Sigmoid colon (tissue), 6 donors: ENCODE measurements at regions not wholly inside any gene's neighbourhood (a gene's known extent, or its start where the extent isn't known, plus 50 kb on each side); places are given as distances from the start of the nearest gene placed in this dataset.
"Not testable (repeated sequence)": the region's sequence is repeated elsewhere in the genome, so short reads cannot be mapped to it uniquely, and the experiment has no call there.

Source experiments
- DNase-seq: peaks from one replicate; pipeline ENCODE4 v3.0.0-alpha.2; 2019
- H3K27ac ChIP-seq, 4 donors: fragments of 200-600 bp; sonication (generic); one replicate each; pipeline ENCODE4 v1.5.1; 2016 to 2019; ENCODE audit warnings: mild to moderate bottlenecking in 1 of 4
- H3K27me3 ChIP-seq, 3 donors: fragments of 200-600 bp; sonication (generic); one replicate each; pipeline ENCODE4 v1.5.1; 2019; ENCODE audit warnings: mild to moderate bottlenecking in 1 of 3
- H3K36me3 ChIP-seq, 4 donors: fragments of 200-600 bp; sonication (generic); one replicate each; pipeline ENCODE4 v1.5.1; 2016 to 2019
- H3K4me1 ChIP-seq, 4 donors: fragments of 200-600 bp; sonication (generic); one replicate each; pipeline ENCODE4 v1.5.1; 2017 to 2019
- H3K4me3 ChIP-seq, 4 donors: fragments of 200-600 bp; sonication (generic); one replicate each; pipeline ENCODE4 v1.5.1; 2017 to 2019; ENCODE audit warnings: mild to moderate bottlenecking in 2 of 4, moderate library complexity in 1 of 4
- H3K9me3 ChIP-seq, 4 donors: fragments of 200-600 bp in 3 of 4; sonication (generic) in 3 of 4; one replicate each; pipeline versions ENCODE4 v1.5.1 to v1.6.1; 2013 to 2019
- CTCF ChIP-seq, 4 experiments: fragments of 450-650 bp in 3 of 4; fragments of 200-600 bp in 1 of 4; IDR thresholded peaks; one replicate each; pipeline ENCODE4 v1.5.1; 2016 to 2019; ENCODE audit warnings: antibody characterized with exemption in 4 of 4, mild to moderate bottlenecking in 3 of 4, moderate library complexity in 2 of 4
- EP300 ChIP-seq, 4 donors: sonication (generic); formaldehyde crosslinking; IDR thresholded peaks; one replicate each; pipeline ENCODE4 v1.6.1; 2017; ENCODE audit warnings: antibody characterized with exemption in 4 of 4
- POLR2A ChIP-seq, 2 donors: fragments of 450-650 bp; IDR thresholded peaks; one replicate each; pipeline ENCODE4 v1.6.1; 2016; ENCODE audit warnings: antibody characterized with exemption in 2 of 2, mild to moderate bottlenecking in 2 of 2, moderate library complexity in 2 of 2
- POLR2AphosphoS5 ChIP-seq, 4 donors: sonication (generic); formaldehyde crosslinking; IDR thresholded peaks; one replicate each; pipeline ENCODE4 v1.6.1; 2017; ENCODE audit warnings: antibody characterized with exemption in 4 of 4
- WGBS, 2 donors: extraction: QIAGEN DNeasy Blood & Tissue Kit; methylation state at CpG; one replicate each; pipeline ENCODE4 v1.1.7; 2013; 5-methylcytosine and 5-hydroxymethylcytosine counted together
- intact Hi-C: fragments of 100-400 bp; cut with DNase I; formaldehyde crosslinking; loops from one replicate; pipeline ENCODE4 v1.15.1; 2023
- donor health status: healthy with polysubstance abuse.
- donor health status: healthy.

- Histone ChIP-seq H3K36me3 (no peaks in the 10 kb centered on the region), H3K4me1 (no peaks in the 10 kb centered on the region), H3K27ac (no peak overlapping the region), H3K9me3 (no peaks in the 10 kb centered on the region), H3K4me3 (no peak overlapping the region), H3K27me3 (no peaks in the 10 kb centered on the region)
- DNase-seq: no peak
- TF ChIP-seq CTCF (IDR thresholded peaks at IDR 0.05): no peak
- TF ChIP-seq POLR2AphosphoS5 (IDR thresholded peaks at IDR 0.05): no peak
- intact Hi-C loops: no loop called here
- WGBS, 2 donors: 87 to 93% methylated on average over 3 of the region's 3 CpGs
Observed at GRCh38 chr12:89269174-89269573, 83.1 kb downstream of the DUSP6 start.

GRCh38 chr12:89267404-89267803 is 84.9 kb downstream of the DUSP6 start:
- Histone ChIP-seq H3K27ac (no peak overlapping the region), H3K27me3 (no peaks in the 10 kb centered on the region), H3K4me1 (no peaks in the 10 kb centered on the region), H3K9me3 (no peaks in the 10 kb centered on the region), H3K4me3 (no peak overlapping the region), H3K36me3 (no peaks in the 10 kb centered on the region)
- TF ChIP-seq POLR2A (IDR thresholded peaks at IDR 0.05): no peak
- TF ChIP-seq CTCF (IDR thresholded peaks at IDR 0.05): no peak
- TF ChIP-seq EP300 (IDR thresholded peaks at IDR 0.05): no peak
- no peak for TF ChIP-seq POLR2AphosphoS5 (IDR thresholded peaks at IDR 0.05)
- no peak for DNase-seq
- 74 to 85% methylated on average over 3 of the region's 3 CpGs for WGBS, 2 donors
- intact Hi-C loops: no loop called here

DNA sequence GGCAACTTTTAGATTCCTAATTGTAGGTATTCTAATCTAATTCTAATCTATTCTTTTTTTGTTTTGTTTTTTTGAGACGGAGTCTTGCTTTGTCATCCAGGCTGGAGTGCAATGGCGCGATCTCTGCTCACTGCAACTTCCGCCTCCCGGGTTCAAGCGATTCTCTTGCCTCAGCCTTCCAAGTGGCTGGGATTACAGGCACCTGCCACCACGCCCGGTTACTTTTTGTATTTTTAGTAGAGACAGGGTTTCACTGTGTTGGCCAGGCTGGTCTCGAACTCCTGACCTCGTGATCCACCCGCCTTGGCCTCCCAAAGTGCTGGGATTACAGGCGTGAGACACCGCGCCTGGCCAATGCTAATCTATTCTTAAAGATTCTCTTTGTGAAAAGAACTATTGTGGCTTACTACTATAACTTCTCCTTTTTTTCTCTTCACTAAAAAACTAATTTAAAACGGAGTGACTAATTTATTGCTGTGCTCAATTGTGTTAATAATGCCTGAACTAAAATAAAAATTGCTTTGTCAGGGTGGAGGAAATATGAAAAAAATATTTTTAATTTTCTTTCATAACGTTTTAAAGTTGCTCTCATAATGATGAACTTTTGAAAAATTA is 85.6 kb downstream of the DUSP6 start:
- H3K4me1 ChIP-seq, H3K36me3 ChIP-seq, H3K4me3 ChIP-seq, H3K9me3 ChIP-seq, intact Hi-C loops, H3K27ac ChIP-seq, DNase-seq, H3K27me3 ChIP-seq: not testable (repeated sequence)
- 73 to 90% methylated on average over 16 of the region's 16 CpGs for WGBS, 2 donors

DNA sequence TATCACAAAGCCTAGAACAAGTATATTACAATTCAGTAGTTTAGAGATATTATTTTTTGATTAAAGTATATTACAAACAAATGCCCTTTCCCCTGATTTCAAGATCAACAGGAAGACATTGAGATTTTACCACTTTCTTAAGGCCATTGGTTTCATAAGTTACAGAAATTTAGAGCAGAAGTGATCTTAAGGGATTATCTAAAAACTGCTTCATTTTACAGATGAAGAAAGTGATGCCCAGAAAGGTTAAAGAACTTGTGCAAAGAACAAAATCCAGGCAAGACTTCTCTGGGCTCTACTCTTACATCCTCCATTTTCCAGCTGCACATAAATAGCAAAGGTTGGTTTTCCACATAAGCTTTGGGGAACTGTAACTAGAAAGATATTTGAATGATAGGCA is 87.5 kb downstream of the DUSP6 start:
- TF ChIP-seq POLR2A (IDR thresholded peaks at IDR 0.05) (no peak), POLR2AphosphoS5 (IDR thresholded peaks at IDR 0.05) (no peak), CTCF (IDR thresholded peaks at IDR 0.05) (no peak), EP300 (IDR thresholded peaks at IDR 0.05) (no peak)
- intact Hi-C loops: no loop called here
- no peak for DNase-seq
- H3K27me3 ChIP-seq: no peaks in the 10 kb centered on the region
- H3K36me3 ChIP-seq: no peaks in the 10 kb centered on the region
- no peaks in the 10 kb centered on the region for H3K9me3 ChIP-seq
- no peak overlapping the region for H3K27ac ChIP-seq
- H3K4me1 ChIP-seq: no peaks in the 10 kb centered on the region
- no peak overlapping the region for H3K4me3 ChIP-seq

GRCh38 chr12:89263900-89264299 is 88.4 kb downstream of the DUSP6 start:
- Histone ChIP-seq H3K4me3 (no peak overlapping the region), H3K4me1 (no peaks in the 10 kb centered on the region), H3K27me3 (no peaks in the 10 kb centered on the region), H3K27ac (no peak overlapping the region), H3K9me3 (no peaks in the 10 kb centered on the region), H3K36me3 (no peaks in the 10 kb centered on the region)
- intact Hi-C loops: no loop called here
- WGBS, 2 donors: 71 to 79% methylated on average over 4 of the region's 4 CpGs
- DNase-seq: no peak
- TF ChIP-seq POLR2A (IDR thresholded peaks at IDR 0.05): no peak
- no peak for TF ChIP-seq EP300 (IDR thresholded peaks at IDR 0.05)
- TF ChIP-seq CTCF (IDR thresholded peaks at IDR 0.05): no peak
- no peak for TF ChIP-seq POLR2AphosphoS5 (IDR thresholded peaks at IDR 0.05)
